HG03196 (cell line): ENCODE measurements at regions not wholly inside any gene's neighbourhood (a gene's known extent, or its start where the extent isn't known, plus 50 kb on each side); places are given as distances from the start of the nearest gene placed in this dataset.

Experiments
- ATAC-seq: cut with Tn5 transposase; IDR thresholded peaks from one replicate; pipeline ENCODE4 v1.9.1; 2021; ENCODE audit not compliant: unreplicated experiment

- ATAC-seq, result no peak
These were observed 84.4 kb upstream of the RAD23B start for GRCh38 chr9:107198718-107199117.

GRCh38 chr9:107208121-107208520 is 75.0 kb upstream of the RAD23B start:
- no peak for ATAC-seq

GRCh38 chr9:107210775-107211174 is 72.3 kb upstream of the RAD23B start:
- ATAC-seq, result no peak

- no peak for ATAC-seq
These were observed 71.7 kb upstream of the RAD23B start for GRCh38 chr9:107211284-107211923.

- no peak for ATAC-seq
These were observed 70.5 kb upstream of the RAD23B start for GRCh38 chr9:107212613-107213012.

GRCh38 chr9:107213080-107213479 is 70.0 kb upstream of the RAD23B start:
- ATAC-seq, result no peak

GRCh38 chr9:107213561-107214028 is 69.5 kb upstream of the RAD23B start:
- peak; percentile 90 for ATAC-seq

GRCh38 chr9:107214381-107214780 is 68.7 kb upstream of the RAD23B start:
- ATAC-seq, result no peak

- ATAC-seq, result no peak
These were observed 68.2 kb upstream of the RAD23B start for GRCh38 chr9:107214915-107215314.

GRCh38 chr9:107215381-107215780 is 67.7 kb upstream of the RAD23B start:
- ATAC-seq, result no peak

GRCh38 chr9:107216329-107216728 is 66.8 kb upstream of the RAD23B start:
- ATAC-seq, result no peak

GRCh38 chr9:107218829-107219485 is 64.1 kb upstream of the RAD23B start:
- peak; percentile 70 for ATAC-seq

GRCh38 chr9:107219486-107220077 is 63.5 kb upstream of the RAD23B start:
- peak; percentile 31 for ATAC-seq

- ATAC-seq, result no peak
These were observed 61.8 kb upstream of the RAD23B start for GRCh38 chr9:107221321-107221720.

GRCh38 chr9:107222020-107222522 is 61.0 kb upstream of the RAD23B start:
- ATAC-seq, result no peak

GRCh38 chr9:107223381-107223780 is 59.7 kb upstream of the RAD23B start:
- ATAC-seq, result no peak

- no peak for ATAC-seq
These were observed 58.8 kb upstream of the RAD23B start for GRCh38 chr9:107224252-107224651.

GRCh38 chr9:107226421-107226820 is 56.7 kb upstream of the RAD23B start:
- ATAC-seq, result no peak

- no peak for ATAC-seq
These were observed 55.3 kb upstream of the RAD23B start for GRCh38 chr9:107227774-107228173.

- no peak for ATAC-seq
These were observed 54.5 kb upstream of the RAD23B start for GRCh38 chr9:107228496-107229039.

GRCh38 chr9:107229241-107229741 is 53.8 kb upstream of the RAD23B start:
- ATAC-seq, result no peak
